Adrenal gland (tissue), 5 donors: ENCODE measurements at regions not wholly inside any gene's neighbourhood (a gene's known extent, or its start where the extent isn't known, plus 50 kb on each side); places are given as distances from the start of the nearest gene placed in this dataset.

Source experiments
- CTCF ChIP-seq, 6 experiments: fragments of 450-650 bp in 4 of 6; fragments of 200-600 bp in 2 of 6; sonication (generic) in 1 of 6; IDR thresholded peaks; 1 replicate in 5 of 6; 2 replicates in 1 of 6; pipeline versions ENCODE4 v1.5.1 to v1.8.0; 2016 to 2021; ENCODE audit warnings: antibody characterized with exemption in 6 of 6, mild to moderate bottlenecking in 2 of 6, moderate library complexity in 1 of 6
- POLR2A ChIP-seq, 2 donors: fragments of 450-650 bp; IDR thresholded peaks; one replicate each; pipeline ENCODE4 v1.6.1; 2017; ENCODE audit warnings: antibody characterized with exemption in 2 of 2, mild to moderate bottlenecking in 2 of 2, moderate library complexity in 1 of 2
- donor health status: DM: no; HTN: no; CAD: no.

- TF ChIP-seq POLR2A (IDR thresholded peaks at IDR 0.05): no peak
- TF ChIP-seq CTCF (IDR thresholded peaks at IDR 0.05): no peak
Observed at GRCh38 chr3:150062492-150062891, 91.8 kb upstream of the PFN2 start.
